Fibroblast of pulmonary artery (primary cell): ENCODE measurements at regions not wholly inside any gene's neighbourhood (a gene's known extent, or its start where the extent isn't known, plus 50 kb on each side); places are given as distances from the start of the nearest gene placed in this dataset.
A peak's percentile ranks its signal among the peaks of the same experiment; 100 is the strongest.

Experiments used
- DNase-seq: peaks from one replicate; pipeline ENCODE4 v3.0.0-alpha.2; 2010; ENCODE audit warnings: low read depth
- H3K4me3 ChIP-seq: replicated peaks from 2 replicates; pipeline ENCODE4 v1.5.1; 2011; ENCODE audit warnings: low read depth, mild to moderate bottlenecking, control low read depth, low read length, moderate library complexity
- TF ChIP-seq, protein P1 (sequence below): IDR thresholded peaks from 2 replicates; pipeline ENCODE4 v1.5.1; 2011; ENCODE audit warnings: mild to moderate bottlenecking, control low read depth, low read length, inconsistent platforms; ENCODE audit errors: missing control alignments

DNA sequence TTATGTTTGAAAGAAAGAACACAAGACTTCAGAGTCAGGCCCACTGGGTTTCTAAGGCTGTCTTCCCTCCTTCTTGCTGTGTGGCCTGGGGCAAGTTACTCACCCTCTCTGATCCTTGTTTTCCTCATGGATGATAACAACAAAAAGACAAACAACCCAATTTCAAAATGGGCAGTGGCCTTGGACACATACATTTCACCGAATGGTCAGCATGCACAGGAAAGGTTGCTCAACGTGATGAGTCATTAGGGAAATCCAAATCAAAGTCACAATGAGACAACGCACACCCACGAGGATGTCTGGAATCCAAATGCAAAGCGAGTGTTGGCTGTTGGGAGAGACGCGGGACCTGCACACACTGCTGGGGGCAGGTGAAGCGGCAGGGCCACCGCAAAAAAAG is 50.8 kb upstream of the PPP2R2C start:
- TF ChIP-seq, protein P1, sequence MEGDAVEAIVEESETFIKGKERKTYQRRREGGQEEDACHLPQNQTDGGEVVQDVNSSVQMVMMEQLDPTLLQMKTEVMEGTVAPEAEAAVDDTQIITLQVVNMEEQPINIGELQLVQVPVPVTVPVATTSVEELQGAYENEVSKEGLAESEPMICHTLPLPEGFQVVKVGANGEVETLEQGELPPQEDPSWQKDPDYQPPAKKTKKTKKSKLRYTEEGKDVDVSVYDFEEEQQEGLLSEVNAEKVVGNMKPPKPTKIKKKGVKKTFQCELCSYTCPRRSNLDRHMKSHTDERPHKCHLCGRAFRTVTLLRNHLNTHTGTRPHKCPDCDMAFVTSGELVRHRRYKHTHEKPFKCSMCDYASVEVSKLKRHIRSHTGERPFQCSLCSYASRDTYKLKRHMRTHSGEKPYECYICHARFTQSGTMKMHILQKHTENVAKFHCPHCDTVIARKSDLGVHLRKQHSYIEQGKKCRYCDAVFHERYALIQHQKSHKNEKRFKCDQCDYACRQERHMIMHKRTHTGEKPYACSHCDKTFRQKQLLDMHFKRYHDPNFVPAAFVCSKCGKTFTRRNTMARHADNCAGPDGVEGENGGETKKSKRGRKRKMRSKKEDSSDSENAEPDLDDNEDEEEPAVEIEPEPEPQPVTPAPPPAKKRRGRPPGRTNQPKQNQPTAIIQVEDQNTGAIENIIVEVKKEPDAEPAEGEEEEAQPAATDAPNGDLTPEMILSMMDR: no peak
- no peak overlapping the region for H3K4me3 ChIP-seq
- peak; percentile 10 for DNase-seq

DNA sequence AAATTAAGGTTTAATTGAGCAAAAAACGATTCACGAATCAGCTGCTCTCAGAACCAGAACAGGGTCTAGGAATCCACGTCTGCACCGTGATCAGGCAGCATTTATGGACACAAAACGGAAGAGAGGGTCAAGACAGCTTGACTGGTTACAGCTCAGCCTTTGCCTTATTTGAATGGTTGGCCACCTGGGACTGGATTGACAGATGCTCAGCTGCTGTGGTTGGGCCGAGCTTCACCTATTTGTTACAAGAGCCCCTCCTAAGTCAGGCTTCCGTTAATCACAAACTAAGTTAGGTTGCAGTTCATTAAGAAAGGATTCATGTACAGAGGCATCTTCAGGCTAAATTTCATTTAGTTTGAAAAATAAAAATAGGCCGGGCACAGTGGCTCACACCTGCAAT is 50.6 kb upstream of the MAN2B2 start:
- TF ChIP-seq, protein P1: no peak
- DNase-seq: no peak
- H3K4me3 ChIP-seq: no peak overlapping the region
